ENCODE measurements at regions not wholly inside any gene's neighbourhood (a gene's known extent, or its start where the extent isn't known, plus 50 kb on each side); places are given as distances from the start of the nearest gene placed in this dataset.
"Not testable (repeated sequence)": the region's sequence is repeated elsewhere in the genome, so short reads cannot be mapped to it uniquely, and the experiment has no call there.

DNA sequence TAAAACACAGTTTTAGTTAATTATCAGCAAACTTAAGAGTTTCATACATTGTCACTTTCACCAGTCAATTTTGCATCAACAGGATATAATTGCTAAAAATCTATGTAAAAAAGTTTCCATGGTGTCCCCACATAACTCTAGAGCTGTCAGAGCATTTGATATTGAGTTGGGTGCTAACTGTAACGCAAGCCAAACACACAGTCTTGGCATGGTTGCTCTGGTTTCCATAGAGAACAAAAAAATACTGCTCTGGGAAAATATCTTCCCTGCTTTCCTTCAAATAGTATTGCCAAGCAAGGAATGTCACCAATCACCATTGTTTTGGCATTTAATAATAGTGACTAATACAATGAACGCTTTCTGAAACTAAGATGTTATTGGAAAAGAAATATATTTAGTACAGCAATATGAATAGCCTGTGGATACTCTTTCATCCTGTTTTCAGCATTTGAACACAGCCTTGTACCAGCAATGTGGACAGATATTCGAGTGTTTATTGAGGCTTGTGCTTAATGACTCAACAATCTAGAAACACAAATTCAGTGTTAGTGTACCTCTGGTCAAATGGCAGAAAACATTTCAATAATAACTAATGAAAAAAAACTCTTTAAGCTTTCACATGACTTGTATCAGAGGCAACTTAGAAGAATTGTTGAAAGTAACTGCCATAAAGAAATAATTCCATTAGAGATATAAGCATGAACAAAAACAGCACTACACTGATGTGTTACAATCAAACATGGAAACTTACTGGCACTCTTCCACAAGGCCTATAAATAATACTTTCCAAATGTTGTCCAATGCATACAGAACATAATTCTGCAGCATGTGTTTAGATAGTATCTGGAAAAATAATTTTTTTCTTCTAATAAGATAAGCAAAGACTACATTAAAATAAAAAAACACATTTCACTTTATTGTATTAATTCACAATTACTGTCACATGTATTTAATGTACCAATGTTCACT lies 1469.5 kb upstream of the CELF2 start:
- in situ Hi-C loops (cut with MboI; ENCODE audit: low sequenced_read_pairs), result no loop called here

DNA sequence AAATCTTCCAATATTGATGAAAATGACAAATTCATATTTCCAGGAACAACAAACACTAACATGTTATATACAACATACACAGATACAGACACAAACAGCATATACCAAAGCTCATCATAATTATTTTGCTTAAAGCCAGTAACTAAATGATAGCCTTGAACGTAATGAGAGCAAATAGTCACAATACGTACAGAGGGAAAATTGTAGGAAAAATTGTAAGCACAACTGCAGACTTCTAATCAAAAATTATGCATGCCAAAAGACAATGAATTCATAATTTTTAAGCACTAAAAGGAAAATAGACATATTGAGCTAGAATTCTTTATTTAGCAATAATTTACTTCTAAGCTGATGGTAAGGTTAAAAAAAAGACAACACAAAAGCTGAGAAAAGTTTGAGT lies 1466.9 kb upstream of the CELF2 start:
- in situ Hi-C loops (cut with MboI; ENCODE audit: low sequenced_read_pairs), result no loop called here

DNA sequence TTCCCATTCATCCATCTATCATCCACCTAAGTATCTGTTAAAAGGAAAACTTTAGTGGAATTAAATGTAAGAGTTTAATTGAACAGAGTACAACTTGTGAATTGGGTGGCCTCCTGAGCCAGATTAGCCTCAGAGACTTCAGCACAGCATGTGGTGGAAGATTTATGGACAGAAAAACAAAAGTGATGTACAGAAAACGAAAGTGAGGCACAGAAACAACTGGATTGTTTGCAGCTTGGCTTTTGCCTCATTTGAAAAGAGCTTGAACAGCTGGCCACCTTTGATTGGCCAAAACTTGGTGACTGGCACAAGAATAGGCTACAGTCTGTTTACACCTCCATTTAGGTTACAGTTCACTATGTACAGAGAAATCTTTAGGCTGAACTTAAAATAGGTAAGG lies 1463.4 kb upstream of the CELF2 start:
- in situ Hi-C loops (cut with MboI; ENCODE audit: low sequenced_read_pairs), result no loop called here

DNA sequence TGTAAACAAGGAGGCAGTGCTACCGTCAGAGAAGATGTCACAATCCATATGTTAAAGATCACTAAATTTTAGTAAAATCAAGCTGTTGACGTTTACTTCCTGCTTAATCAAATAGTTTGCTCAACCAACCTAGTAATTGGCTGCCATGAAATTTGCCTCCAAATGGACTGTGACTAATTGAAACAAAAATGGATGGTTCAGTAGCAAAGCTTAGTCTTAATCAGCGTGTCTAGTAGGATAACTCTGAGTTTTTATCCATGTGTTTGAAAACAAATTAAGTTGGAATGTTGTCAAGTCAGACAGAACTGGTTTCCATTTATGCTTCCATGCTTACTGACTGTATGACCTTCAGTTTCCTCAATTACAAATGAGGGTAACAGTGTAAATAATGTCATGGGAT lies 1456.7 kb upstream of the CELF2 start:
- in situ Hi-C loops (cut with MboI; ENCODE audit: low sequenced_read_pairs), result no loop called here

DNA sequence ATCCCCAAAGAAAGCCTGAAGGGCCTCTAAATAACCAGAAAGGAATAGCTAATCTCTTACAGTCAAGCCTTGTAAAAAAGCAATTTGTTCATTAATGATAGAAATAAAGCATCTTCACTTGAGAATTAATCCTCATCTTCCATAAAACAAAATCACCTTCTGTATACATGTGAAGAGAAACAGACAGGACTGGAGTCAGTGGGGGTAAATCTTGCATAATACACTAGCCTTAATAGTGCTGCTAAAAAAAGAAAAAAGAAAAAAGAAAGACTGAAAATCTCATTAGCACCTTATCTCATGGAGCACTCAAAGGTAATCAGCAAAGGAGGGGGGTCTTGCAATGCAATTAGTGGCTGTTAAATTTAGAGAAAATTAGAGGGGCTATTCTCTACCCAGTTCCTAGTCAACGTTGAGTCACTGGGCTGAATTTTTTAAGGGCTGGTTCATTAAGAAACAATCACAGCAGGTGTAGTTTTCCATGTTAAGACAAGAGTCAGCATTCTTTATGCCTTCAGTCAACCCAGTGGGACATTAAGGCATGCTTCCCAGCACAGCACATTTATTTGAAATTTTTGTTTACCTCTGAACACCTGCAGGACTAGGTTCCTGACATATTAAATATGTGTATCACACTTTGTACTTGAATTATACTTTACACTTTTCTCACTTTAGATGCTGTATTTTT lies 1455.7 kb upstream of the CELF2 start:
- in situ Hi-C loops (cut with MboI; ENCODE audit: low sequenced_read_pairs), result no loop called here

DNA sequence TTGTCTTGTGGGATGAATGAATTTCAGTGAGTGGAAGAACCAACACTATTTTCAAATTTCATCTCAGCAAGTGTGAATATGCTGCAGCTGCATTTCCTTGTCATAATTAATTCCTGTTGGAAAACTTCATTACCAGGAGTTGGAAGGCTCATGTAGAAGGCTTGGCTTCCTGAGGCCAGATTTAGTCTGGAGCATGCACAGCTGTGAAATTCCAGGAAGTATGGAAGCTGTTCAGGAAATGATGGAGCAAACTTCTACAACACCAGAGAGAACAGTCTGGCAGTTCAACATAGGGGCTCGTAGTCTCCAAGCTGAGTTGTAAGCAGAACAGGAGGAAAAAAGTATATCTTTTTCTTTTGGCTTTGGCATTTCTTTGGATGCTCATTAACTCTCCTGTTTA lies 1439.9 kb upstream of the CELF2 start:
- in situ Hi-C loops (cut with MboI; ENCODE audit: low sequenced_read_pairs), result no loop called here

DNA sequence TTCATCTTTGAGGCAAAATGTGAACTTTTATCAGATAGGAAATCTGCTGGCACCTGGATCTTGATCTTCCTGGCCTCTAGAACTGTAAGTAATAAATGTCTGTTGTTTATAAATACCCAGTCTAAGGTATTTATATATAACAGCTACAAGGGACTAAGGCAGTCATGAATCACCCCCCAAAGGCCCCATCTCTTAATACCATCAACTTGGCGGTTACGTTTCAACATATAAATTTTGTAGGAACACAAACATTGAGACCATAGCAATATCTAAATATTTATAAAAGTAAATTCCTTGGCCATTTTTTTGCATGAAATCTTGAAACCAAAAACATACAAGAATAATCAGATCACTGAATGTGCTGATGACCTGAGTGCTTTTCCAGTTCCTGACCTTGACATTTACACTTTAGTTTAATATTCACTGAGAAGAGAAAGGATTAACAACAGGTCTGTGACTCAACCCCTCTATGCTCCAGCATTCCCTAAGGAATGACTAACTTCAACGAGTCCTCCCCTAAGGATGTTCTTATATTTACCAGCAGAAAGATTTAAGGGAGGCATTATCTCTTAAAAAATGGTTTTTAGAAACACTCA lies 1438.5 kb upstream of the CELF2 start:
- in situ Hi-C loops (cut with MboI; ENCODE audit: low sequenced_read_pairs), result no loop called here

DNA sequence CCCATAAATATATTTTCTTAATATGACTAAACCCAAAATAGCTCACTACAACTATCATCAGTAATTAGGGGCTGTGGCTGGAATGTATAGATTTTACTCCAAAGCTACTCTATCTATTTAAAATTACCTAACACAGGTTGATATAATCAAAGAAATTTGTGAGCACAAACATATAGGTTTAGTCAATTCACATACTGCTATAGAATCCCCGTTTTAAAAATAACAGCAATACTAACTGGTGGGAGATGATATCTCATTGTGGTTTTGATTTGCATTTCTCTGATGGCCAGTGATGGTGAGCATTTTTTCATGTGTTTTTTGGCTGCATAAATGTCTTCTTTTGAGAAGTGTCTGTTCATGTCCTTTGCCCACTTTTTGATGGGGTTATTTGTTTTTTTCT lies 1434.9 kb upstream of the CELF2 start:
- in situ Hi-C loops (cut with MboI; ENCODE audit: low sequenced_read_pairs), result not testable (repeated sequence)

DNA sequence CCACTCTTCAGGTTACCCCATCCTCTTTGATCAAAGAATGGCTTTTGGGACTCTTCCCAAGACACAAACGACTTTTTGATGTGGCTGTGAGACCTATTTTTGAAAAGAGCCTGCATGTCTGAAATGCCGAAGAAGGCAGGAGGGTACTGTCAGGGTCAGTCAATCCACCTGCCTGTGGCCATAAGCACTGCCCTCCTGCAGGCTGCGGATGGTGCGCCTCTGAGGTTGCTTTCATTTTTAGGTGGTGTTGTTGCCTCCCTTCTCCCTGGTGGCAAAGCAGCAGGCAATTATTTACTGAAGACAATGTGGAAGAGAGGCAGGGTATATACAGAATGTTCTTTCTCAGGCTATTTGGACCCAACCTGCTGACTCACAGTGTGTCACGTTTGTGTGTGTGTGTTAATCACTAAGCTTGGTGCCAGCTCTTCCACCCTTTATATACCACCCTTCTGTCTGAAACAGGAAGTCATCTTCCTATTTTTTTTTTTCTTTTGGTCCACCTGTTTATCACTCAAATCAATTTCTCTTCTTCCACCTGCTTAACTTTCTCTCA lies 1421.2 kb upstream of the CELF2 start:
- in situ Hi-C loops (cut with MboI; ENCODE audit: low sequenced_read_pairs), result no loop called here

DNA sequence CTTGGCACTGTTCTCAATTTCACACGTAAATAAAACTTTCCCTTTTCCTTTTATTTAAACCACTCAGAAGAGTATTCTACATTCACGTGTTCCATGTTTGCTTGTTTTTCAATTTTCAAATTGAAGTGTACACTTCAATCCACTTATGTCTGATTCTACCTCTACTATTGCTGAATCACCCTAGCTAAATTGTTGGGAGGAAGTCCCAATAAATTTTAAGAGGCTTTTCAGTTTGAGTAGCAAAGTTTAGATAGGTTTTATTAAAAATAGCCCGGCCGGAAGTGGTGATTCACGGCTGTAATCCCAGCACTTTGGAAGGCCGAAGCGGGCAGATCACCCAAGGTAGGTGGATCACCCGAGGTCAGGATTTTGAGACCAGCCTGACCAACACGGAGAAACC lies 1414.7 kb upstream of the CELF2 start:
- in situ Hi-C loops (cut with MboI; ENCODE audit: low sequenced_read_pairs), result no loop called here

DNA sequence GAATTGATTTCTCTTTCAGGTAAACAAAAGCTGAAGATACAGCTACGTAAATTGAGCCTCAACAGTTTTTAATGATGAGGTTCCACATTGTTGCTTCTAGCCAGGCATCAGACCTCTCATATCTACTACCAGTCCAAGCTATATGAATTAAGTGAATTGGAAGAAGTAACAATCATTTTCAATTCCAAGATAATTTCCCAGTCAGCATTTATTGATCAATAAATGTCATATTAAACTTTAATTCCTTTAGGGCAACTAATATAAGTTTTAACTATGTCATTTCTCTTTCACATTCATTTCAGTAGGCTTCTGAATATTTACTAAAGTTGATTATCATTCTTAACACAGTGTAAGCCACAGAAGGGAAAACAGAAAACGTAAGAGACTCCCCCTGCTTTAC lies 1413.7 kb upstream of the CELF2 start:
- in situ Hi-C loops (cut with MboI; ENCODE audit: low sequenced_read_pairs), result no loop called here

DNA sequence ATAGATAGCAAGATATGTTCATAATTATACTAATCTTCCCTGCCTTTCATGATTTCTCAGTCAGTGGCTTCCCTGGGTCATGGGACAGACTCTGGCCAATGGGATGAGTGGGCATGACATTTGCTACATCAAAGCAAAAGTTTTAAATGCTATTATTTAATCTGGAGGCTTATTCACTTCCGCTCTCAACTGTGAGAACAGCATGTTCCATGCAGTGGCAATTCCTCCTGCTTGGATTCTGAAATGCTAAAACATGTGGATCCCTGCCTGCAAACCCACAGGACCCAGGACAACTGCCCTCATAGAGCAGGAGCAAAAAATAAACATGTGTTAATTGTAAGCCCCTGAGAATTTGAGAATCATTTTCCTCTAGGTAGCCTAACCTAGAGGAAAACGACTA lies 1412.4 kb upstream of the CELF2 start:
- in situ Hi-C loops (cut with MboI; ENCODE audit: low sequenced_read_pairs), result no loop called here

DNA sequence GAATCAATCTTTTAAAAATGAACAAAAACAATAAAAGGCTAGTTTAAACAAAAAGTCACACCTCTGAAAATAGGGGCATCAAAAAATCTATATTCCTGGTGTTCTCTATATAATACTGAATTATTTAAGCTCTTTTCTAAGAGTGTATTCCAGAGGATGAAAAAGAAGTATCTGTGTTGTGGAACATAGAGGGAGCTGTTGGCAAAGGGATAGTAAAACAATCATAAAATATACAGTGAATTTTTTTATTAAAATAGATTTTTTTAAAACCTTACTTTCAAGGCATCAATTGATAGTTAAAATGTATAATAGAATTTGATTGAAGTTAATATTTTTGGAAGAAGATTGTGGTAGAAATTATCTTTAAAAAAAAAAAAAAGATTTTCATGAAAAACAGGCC lies 1409.1 kb upstream of the CELF2 start:
- in situ Hi-C loops (cut with MboI; ENCODE audit: low sequenced_read_pairs), result no loop called here

DNA sequence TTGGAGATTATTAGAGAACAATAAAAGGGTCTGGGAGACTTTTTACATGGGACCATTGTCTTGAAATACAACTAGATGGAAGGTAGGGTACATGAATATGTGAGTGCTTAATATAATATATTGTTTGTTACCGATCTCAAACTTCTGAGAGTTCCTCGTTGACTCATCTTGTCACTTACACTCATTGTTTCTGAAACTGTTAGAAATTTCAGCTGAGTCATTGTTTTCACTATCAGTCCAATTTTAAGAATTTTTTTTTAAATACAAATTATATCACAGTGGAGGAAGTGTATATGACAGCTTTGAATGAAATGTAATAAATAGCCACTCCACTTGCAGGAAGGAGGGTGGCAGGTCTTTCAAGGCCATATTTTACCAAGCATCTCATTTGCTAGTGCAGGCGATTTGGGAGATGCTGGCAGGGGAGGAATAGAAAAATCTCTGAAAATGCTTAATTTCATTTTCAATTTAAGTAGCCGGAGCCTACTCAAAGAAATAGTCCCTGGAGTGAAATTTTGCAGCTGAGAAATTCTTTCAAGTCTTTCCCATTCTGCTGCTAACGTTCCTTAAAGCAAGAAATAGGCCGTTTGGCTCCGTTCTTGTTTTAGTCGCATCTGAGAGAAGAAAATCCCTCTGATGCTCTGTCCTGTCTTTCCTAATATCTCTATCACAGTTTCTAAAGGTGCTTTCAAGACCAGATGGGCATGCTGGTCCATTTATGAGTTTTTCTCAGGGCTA lies 1404.2 kb upstream of the CELF2 start:
- in situ Hi-C loops (cut with MboI; ENCODE audit: low sequenced_read_pairs), result no loop called here

DNA sequence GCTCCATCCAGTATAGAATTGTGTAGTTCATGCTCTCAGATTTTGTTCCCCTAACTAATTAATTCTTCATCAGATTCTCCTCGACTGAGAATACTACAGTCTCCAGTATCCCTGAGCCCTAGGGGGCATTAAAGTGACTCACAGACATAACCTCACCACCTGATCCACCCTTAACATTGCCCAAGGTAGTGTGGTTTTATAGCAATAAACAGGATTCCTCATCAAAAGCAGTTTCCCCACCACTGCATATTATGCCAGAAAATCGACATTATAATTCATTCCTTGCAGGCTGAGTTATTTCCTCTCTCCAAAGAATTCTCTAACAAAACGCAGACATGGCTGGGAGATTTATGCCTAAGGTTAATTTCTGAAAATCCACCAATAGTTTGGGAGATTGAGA lies 1402.5 kb upstream of the CELF2 start:
- in situ Hi-C loops (cut with MboI; ENCODE audit: low sequenced_read_pairs), result no loop called here

DNA sequence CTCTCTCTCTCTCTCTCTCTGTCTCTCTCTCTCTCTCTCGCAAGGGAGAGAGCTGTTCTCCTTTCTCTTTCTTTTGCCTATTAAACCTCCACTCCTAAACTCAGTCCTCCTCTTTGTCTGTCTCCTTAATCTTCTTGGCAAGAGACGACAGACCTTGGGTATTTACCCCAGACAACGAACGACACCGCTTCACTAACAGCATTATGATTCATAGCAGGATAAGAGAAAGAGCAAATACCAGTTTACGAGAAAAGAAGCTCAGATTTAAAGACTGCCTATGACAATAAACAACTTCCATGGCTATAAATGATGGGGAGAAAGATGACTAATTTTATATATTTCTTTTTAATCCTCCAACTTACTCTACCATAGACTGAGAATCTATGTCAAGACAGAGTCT lies 1396.5 kb upstream of the CELF2 start:
- in situ Hi-C loops (cut with MboI; ENCODE audit: low sequenced_read_pairs), result no loop called here

DNA sequence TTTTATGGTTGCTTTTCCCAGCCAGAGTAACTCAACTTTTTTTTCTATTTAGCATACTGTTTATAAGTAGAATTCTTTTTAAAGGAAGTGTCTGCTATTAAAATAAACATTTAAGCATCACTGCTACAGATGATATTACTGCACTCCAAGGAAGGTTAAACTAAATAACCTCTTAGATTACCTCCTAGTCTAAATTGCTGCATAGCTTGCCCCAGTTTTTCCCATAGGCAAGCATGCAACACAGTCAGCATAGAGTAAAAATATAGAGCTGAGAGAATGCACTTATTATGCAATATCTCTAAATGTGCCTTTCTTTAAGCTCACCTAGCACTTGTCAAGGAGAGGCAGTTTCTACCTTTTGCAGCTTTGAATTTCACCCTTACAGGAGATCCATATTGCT lies 1392.4 kb upstream of the CELF2 start:
- in situ Hi-C loops (cut with MboI; ENCODE audit: low sequenced_read_pairs), result no loop called here

DNA sequence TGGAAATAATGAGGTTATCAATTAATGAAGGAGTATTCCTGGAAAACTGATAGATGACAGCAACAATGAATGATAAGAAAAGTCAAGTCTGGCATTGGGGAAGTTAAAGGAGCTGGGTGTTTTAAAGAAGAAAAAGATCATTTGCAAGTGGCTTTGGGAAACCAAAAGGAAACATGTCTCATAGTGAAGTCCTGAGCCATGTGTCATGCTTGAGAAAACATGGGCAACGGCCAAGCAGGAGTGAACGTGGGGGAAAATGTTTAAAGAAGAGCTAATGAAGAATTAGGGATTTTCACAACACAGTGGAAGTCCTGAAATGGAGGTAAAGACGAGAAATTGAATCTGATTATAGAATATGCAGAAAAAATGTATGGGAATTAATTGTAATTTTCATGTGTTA lies 1383.2 kb upstream of the CELF2 start:
- in situ Hi-C loops (cut with MboI; ENCODE audit: low sequenced_read_pairs), result no loop called here

DNA sequence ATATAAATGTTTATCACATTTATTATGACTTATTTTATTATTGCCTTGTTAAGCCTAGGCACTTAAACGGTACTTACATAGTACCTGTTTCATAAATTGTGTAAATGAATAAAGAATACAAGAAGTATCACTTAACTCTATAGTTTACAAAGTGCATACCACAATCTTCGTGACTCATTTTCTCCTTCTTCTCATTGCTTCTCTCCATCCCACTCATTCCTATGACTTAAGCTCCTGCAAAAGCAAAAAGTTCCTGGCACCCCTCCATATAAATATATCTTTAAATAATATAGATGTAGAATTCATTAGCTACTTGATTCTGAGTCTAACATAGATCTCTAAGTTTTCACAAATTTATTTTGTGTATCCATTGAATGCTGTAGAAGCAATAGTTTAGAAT lies 1382.0 kb upstream of the CELF2 start:
- in situ Hi-C loops (cut with MboI; ENCODE audit: low sequenced_read_pairs), result no loop called here

DNA sequence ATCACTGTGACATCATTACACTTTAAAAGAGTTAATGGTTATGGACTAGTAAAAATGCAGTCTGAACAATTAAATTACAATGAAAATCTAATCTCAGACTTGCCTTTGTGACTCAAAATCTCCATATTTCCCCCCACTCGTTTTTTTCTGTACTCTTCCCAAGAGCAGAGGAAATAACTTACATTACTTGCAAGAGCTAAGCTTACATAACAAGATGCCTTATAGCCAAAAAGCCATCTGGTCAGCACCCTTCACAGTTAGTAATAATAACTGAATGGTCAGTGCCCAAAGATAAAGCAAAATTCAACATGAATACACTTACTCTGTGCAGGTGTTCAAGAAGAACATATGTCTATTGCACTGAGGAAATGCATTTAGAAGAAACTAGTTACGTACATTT lies 1381.5 kb upstream of the CELF2 start:
- in situ Hi-C loops (cut with MboI; ENCODE audit: low sequenced_read_pairs), result no loop called here

DNA sequence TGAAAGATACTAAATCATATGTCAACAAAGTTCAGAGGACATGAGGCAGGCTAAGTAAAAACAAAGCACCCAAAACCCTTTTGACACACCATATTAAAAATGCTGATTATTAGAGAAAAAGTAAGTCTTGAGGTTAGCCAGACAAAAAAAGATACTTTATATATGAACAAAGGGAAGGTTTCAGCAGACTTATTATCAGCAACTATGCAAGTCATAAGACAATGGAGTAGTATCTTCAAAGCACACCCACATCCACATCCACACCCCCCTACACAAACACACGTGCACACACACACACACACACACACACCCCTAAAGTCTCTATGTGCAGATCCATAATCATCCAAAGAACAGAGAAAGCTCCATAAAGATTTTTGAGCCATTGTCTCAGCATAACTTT lies 1373.9 kb upstream of the CELF2 start:
- in situ Hi-C loops (cut with MboI; ENCODE audit: low sequenced_read_pairs), result no loop called here

Data from HL-60/S4 (cell line).